MM.1S (cell line): ENCODE measurements at regions not wholly inside any gene's neighbourhood (a gene's known extent, or its start where the extent isn't known, plus 50 kb on each side); places are given as distances from the start of the nearest gene placed in this dataset.

Experiments used
- DNase-seq: peaks from one replicate; pipeline ENCODE4 v3.0.0-alpha.2; 2015
- H2AFZ ChIP-seq: fragments of 300-600 bp; sonication (generic); 2 replicates; pipeline ENCODE4 v1.6.0; 2016; ENCODE audit warnings: antibody characterized with exemption, low read length
- H3F3A ChIP-seq: fragments of 300-600 bp; sonication (generic); 2 replicates; pipeline ENCODE4 v1.6.1; 2016; ENCODE audit warnings: mild to moderate bottlenecking, antibody characterized with exemption, low read length, moderate library complexity, mixed read lengths; ENCODE audit not compliant: insufficient read depth
- H3K27ac ChIP-seq: fragments of 300-600 bp; sonication (generic); 2 replicates; pipeline ENCODE4 v1.5.1; 2016; ENCODE audit warnings: mild to moderate bottlenecking, low read length
- H3K27me3 ChIP-seq: fragments of 300-600 bp; sonication (generic); replicated peaks from 2 replicates; pipeline ENCODE4 v1.6.0; 2016; ENCODE audit warnings: low read length; ENCODE audit not compliant: insufficient read depth
- H3K36me3 ChIP-seq: fragments of 300-600 bp; sonication (generic); replicated peaks from 2 replicates; pipeline ENCODE4 v1.6.1; 2016; ENCODE audit warnings: mild to moderate bottlenecking, low read length, mixed read lengths; ENCODE audit not compliant: insufficient read depth
- H3K4me1 ChIP-seq: fragments of 300-600 bp; sonication (generic); 2 replicates; pipeline ENCODE4 v1.6.1; 2016; ENCODE audit warnings: low read length, mixed read lengths
- H3K4me2 ChIP-seq: fragments of 300-600 bp; sonication (generic); 2 replicates; pipeline ENCODE4 v1.6.0; 2016; ENCODE audit warnings: low read depth, low read length
- H3K4me3 ChIP-seq: fragments of 300-600 bp; sonication (generic); 2 replicates; pipeline ENCODE4 v1.5.1; 2016; ENCODE audit warnings: low read length, mixed read lengths
- H3K79me2 ChIP-seq: fragments of 300-600 bp; sonication (generic); 2 replicates; pipeline ENCODE4 v1.6.1; 2016; ENCODE audit warnings: mixed run types, low read length, mixed read lengths
- H3K9ac ChIP-seq: fragments of 300-600 bp; sonication (generic); 2 replicates; pipeline ENCODE4 v1.6.1; 2016; ENCODE audit warnings: low read length, mixed read lengths
- H3K9me2 ChIP-seq: fragments of 300-600 bp; sonication (generic); replicated peaks from 2 replicates; pipeline ENCODE4 v1.6.1; 2016; ENCODE audit warnings: mild to moderate bottlenecking, low read length, mixed read lengths; ENCODE audit not compliant: insufficient read depth
- H3K9me3 ChIP-seq: fragments of 300-600 bp; sonication (generic); replicated peaks from 2 replicates; pipeline ENCODE4 v1.6.1; 2016; ENCODE audit warnings: mild to moderate bottlenecking, low read length, mixed read lengths; ENCODE audit not compliant: insufficient read depth
- H4K20me1 ChIP-seq: fragments of 300-600 bp; sonication (generic); 2 replicates; pipeline ENCODE4 v1.6.1; 2016; ENCODE audit warnings: mild to moderate bottlenecking, low read length, moderate library complexity, mixed read lengths; ENCODE audit not compliant: insufficient read depth
- CTCF ChIP-seq: fragments of 300-600 bp; sonication (generic); IDR thresholded peaks from 2 replicates; pipeline ENCODE4 v1.5.1; 2016; ENCODE audit warnings: antibody characterized with exemption, low read length, mixed read lengths
- EZH2 ChIP-seq: fragments of 300-600 bp; sonication (generic); optimal IDR thresholded peaks from 2 replicates; pipeline ENCODE3; 2017; ENCODE audit warnings: low read depth, mild to moderate bottlenecking, antibody characterized with exemption, low read length, mixed read lengths
- EZH2phosphoT487 ChIP-seq: fragments of 300-600 bp; sonication (generic); IDR thresholded peaks from 2 replicates; pipeline ENCODE4 v1.6.1; 2018; ENCODE audit warnings: antibody characterized with exemption, low read length

- DNase-seq: no peak
- TF ChIP-seq CTCF (no peak), EZH2phosphoT487 (no peak), EZH2 (no peak)
- H2AFZ ChIP-seq: no peak overlapping the region
- no peaks in the 10 kb centered on the region for H3K9me2 ChIP-seq
- no peaks in the 10 kb centered on the region for H3K79me2 ChIP-seq
- no peaks in the 10 kb centered on the region for H3K9me3 ChIP-seq
- no peaks in the 10 kb centered on the region for H4K20me1 ChIP-seq
- H3K9ac ChIP-seq: no peak overlapping the region
- H3K4me2 ChIP-seq: no peak overlapping the region
- H3K36me3 ChIP-seq: no peaks in the 10 kb centered on the region
- H3K4me3 ChIP-seq: no peak overlapping the region
- no peaks in the 10 kb centered on the region for H3K4me1 ChIP-seq
- no peaks in the 10 kb centered on the region for H3K27me3 ChIP-seq
- no peaks in the 10 kb centered on the region for H3F3A ChIP-seq
- no peak overlapping the region for H3K27ac ChIP-seq
These were observed 449.8 kb upstream of the AR start for GRCh38 chrX:67094061-67094460.

- TF ChIP-seq CTCF (no peak), EZH2 (no peak), EZH2phosphoT487 (no peak)
These were observed 411.9 kb upstream of the EDA2R start for GRCh38 chrX:67050760-67051159.

GRCh38 chrX:67044866-67045265 is 406.0 kb upstream of the EDA2R start:
- Histone ChIP-seq H3K9ac (no peak overlapping the region), H3K9me3 (no peaks in the 10 kb centered on the region), H2AFZ (no peak overlapping the region), H3K9me2 (no peaks in the 10 kb centered on the region), H3K36me3 (no peaks in the 10 kb centered on the region), H3K27me3 (no peaks in the 10 kb centered on the region), H4K20me1 (no peaks in the 10 kb centered on the region), H3F3A (no peaks in the 10 kb centered on the region), H3K27ac (no peak overlapping the region), H3K4me3 (no peak overlapping the region), H3K79me2 (no peaks in the 10 kb centered on the region), H3K4me2 (no peak overlapping the region), H3K4me1 (no peaks in the 10 kb centered on the region)
- no peak for TF ChIP-seq EZH2
- no peak for TF ChIP-seq CTCF
- no peak for TF ChIP-seq EZH2phosphoT487
- DNase-seq: no peak

More at GRCh38 chrX:67050760-67051159, 411.9 kb upstream of the EDA2R start:
- H3K9me2 ChIP-seq: no peaks in the 10 kb centered on the region
- no peak overlapping the region for H2AFZ ChIP-seq
- no peak for DNase-seq
- no peaks in the 10 kb centered on the region for H3K4me1 ChIP-seq
- no peak overlapping the region for H3K4me2 ChIP-seq
- H3K27me3 ChIP-seq: no peaks in the 10 kb centered on the region
- no peaks in the 10 kb centered on the region for H3K36me3 ChIP-seq
- no peak overlapping the region for H3K9ac ChIP-seq
- H3K27ac ChIP-seq: no peak overlapping the region
- H4K20me1 ChIP-seq: no peaks in the 10 kb centered on the region
- no peaks in the 10 kb centered on the region for H3K9me3 ChIP-seq
- H3K79me2 ChIP-seq: no peaks in the 10 kb centered on the region
- H3F3A ChIP-seq: no peaks in the 10 kb centered on the region
- H3K4me3 ChIP-seq: no peak overlapping the region
